Esophagus muscularis mucosa (tissue), 4 donors: ENCODE measurements at regions not wholly inside any gene's neighbourhood (a gene's known extent, or its start where the extent isn't known, plus 50 kb on each side); places are given as distances from the start of the nearest gene placed in this dataset.

Experiments used
- EP300 ChIP-seq: sonication (generic); formaldehyde crosslinking; IDR thresholded peaks from one replicate; pipeline ENCODE4 v1.6.1; 2017; ENCODE audit warnings: antibody characterized with exemption
- POLR2A ChIP-seq: fragments of 450-650 bp; IDR thresholded peaks from one replicate; pipeline ENCODE4 v1.6.1; 2017; ENCODE audit warnings: antibody characterized with exemption, moderate library complexity, mild to moderate bottlenecking, low read depth
- POLR2AphosphoS5 ChIP-seq, 2 donors: sonication (generic); formaldehyde crosslinking; IDR thresholded peaks; one replicate each; pipeline ENCODE4 v1.6.1; 2017; ENCODE audit warnings: antibody characterized with exemption in 2 of 2
- TF ChIP-seq, protein P1 (sequence below), 3 experiments: fragments of 200-600 bp in 2 of 3; fragments of 450-650 bp in 1 of 3; sonication (generic) in 2 of 3; IDR thresholded peaks; one replicate each; pipeline ENCODE4 v1.5.1; 2017 to 2019; ENCODE audit warnings: antibody characterized with exemption in 3 of 3, mild to moderate bottlenecking in 2 of 3, moderate library complexity in 1 of 3

DNA sequence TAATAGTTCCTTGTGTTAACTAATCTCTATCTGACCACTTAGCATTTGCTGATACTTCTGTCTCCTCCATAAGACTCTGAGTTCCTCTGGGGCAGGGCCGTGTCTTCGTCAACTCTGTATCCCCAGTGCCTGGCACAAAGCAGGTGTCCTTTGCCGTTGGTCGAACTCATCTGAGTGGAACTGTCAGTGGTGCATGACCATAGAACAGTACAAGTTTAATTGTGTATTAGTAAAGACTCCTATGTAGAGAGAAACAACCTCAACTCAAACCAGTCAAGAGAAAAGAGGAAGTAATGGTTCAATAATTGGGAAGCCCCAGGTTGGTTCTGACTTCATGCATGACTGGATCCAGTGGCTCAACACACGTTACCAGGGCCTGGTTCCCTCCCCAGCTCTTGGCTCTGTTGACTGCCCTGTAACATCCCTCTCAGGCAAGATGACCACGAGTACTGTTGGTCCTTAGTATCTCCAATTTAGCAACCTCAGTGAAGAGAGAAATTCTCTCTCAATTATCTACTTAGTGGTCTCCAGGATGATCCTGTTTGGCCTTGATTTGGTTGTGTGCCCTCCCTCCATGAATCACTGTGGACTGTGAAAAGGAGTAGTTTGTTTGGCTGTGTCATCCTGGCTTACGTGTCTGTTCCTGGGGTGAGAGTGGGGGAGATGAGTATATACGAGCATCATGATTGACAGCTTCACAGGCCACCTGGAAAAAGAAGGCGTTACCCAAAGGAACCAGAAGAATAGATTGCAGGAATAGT is 58.5 kb upstream of the MSH6 start:
- TF ChIP-seq POLR2A: no peak
- TF ChIP-seq, protein P1, sequence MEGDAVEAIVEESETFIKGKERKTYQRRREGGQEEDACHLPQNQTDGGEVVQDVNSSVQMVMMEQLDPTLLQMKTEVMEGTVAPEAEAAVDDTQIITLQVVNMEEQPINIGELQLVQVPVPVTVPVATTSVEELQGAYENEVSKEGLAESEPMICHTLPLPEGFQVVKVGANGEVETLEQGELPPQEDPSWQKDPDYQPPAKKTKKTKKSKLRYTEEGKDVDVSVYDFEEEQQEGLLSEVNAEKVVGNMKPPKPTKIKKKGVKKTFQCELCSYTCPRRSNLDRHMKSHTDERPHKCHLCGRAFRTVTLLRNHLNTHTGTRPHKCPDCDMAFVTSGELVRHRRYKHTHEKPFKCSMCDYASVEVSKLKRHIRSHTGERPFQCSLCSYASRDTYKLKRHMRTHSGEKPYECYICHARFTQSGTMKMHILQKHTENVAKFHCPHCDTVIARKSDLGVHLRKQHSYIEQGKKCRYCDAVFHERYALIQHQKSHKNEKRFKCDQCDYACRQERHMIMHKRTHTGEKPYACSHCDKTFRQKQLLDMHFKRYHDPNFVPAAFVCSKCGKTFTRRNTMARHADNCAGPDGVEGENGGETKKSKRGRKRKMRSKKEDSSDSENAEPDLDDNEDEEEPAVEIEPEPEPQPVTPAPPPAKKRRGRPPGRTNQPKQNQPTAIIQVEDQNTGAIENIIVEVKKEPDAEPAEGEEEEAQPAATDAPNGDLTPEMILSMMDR (IDR thresholded peaks at IDR 0.05): no peak
- no peak for TF ChIP-seq POLR2AphosphoS5 (IDR thresholded peaks at IDR 0.05)
- TF ChIP-seq EP300: no peak
